ENCODE measurements at regions not wholly inside any gene's neighbourhood (a gene's known extent, or its start where the extent isn't known, plus 50 kb on each side); places are given as distances from the start of the nearest gene placed in this dataset.

- H2AK5ac ChIP-seq (ENCODE audit: low read depth, low read length) = no peak overlapping the region
- H2BK12ac ChIP-seq (ENCODE audit: low read depth, low read length) = no peak overlapping the region
- no peaks in the 10 kb centered on the region for H3K79me2 ChIP-seq (ENCODE audit: control insufficient read depth in 1 of 2, insufficient read depth in 2 of 2, low read length in 2 of 2)
- no peak overlapping the region for H3K27ac ChIP-seq (ENCODE audit: low read depth, low read length)
- no peak overlapping the region for H2BK20ac ChIP-seq (ENCODE audit: low read length)
- DNase-seq (ENCODE audit: low read depth in 1 of 2, low spot score in 2 of 2) = no peak
- TF ChIP-seq GTF2F1 (IDR thresholded peaks at IDR 0.05; ENCODE audit: borderline replicate concordance, low read depth, low read length) (no peak), ATF2 (IDR thresholded peaks at IDR 0.05; ENCODE audit: low read length) (no peak), POLR2A (IDR thresholded peaks at IDR 0.05; ENCODE audit: control extremely low read depth in 1 of 2, low read depth in 2 of 2, low read length in 2 of 2) (no peak), ATF3 (IDR thresholded peaks at IDR 0.05; ENCODE audit: insufficient read depth, low read depth, low read length) (no peak)
- no peaks in the 10 kb centered on the region; a peak in 1 of 7 replicates for H3K4me1 ChIP-seq (replicated peaks in 1 of 4; ENCODE audit: control insufficient read depth in 3 of 4, insufficient read depth in 4 of 4, low read length in 3 of 4)
- no peaks in the 10 kb centered on the region for H3K79me1 ChIP-seq (ENCODE audit: low read depth, low read length)
- no peak overlapping the region for H3K56ac ChIP-seq (replicated peaks; ENCODE audit: insufficient read length, low read depth, low read length)
- H4K20me1 ChIP-seq (replicated peaks in 1 of 2; ENCODE audit: control insufficient read depth in 1 of 2, insufficient read depth in 2 of 2, low read length in 2 of 2) = no peaks in the 10 kb centered on the region
- H3K23me2 ChIP-seq (ENCODE audit: low read depth, low read length) = no peaks in the 10 kb centered on the region; the same call in 1 of the 2 replicates
- H4K5ac ChIP-seq (ENCODE audit: insufficient read length, low read depth, low read length) = no peak overlapping the region
- H3K4ac ChIP-seq (replicated peaks; ENCODE audit: insufficient read length, low read depth, low read length) = no peak overlapping the region
- H2BK15ac ChIP-seq (ENCODE audit: low read length) = no peak overlapping the region
- no peak overlapping the region for H4K8ac ChIP-seq (ENCODE audit: extremely low read depth, insufficient read depth, low read length)
- ChIA-PET CTCF (ENCODE audit: partially characterized antibody) (interaction anchor here (1.2 kb wide), 1 partner anchor 171 kb away, joined by 4 read pairs; no protein-coding TSS in a partner anchor), POLR2A (ENCODE audit: partially characterized antibody) (no interaction called here)
- H3K4me2 ChIP-seq (ENCODE audit: insufficient read depth in 1 of 2, low read depth in 2 of 2, low read length in 2 of 2) = no peak overlapping the region
- no peak overlapping the region for H3K14ac ChIP-seq (ENCODE audit: insufficient read length)
- H4K91ac ChIP-seq (replicated peaks; ENCODE audit: insufficient read length, low read length) = no peak overlapping the region
- no peak overlapping the region for H2BK120ac ChIP-seq (replicated peaks; ENCODE audit: low read depth, low read length)
- H3K18ac ChIP-seq (ENCODE audit: extremely low read depth, low read length) = no peak overlapping the region
- no peak overlapping the region for H2BK5ac ChIP-seq (ENCODE audit: low read depth, low read length)
- no peak for FAIRE-seq
- WGBS, 2 experiments (ENCODE audit: extremely low coverage in 1 of 2, insufficient coverage in 1 of 2, insufficient read length in 1 of 2, insufficient replicate concordance in 2 of 2, low coverage in 1 of 2, low lambda C conversion rate in 2 of 2, missing lambda C conversion rate in 1 of 2) = 89% methylated on average over 2 of the region's 2 CpGs; no CpG with 5 or more reads in 1 of the 2 experiments
- no peaks in the 10 kb centered on the region for H3K36me3 ChIP-seq (ENCODE audit: control insufficient read depth in 2 of 4, insufficient read depth in 4 of 4, low read length in 3 of 4)
- no peak overlapping the region for H2AFZ ChIP-seq (ENCODE audit: low read length)
- H3K9me3 ChIP-seq (ENCODE audit: insufficient read depth in 2 of 2, low read depth in 1 of 2, low read length in 1 of 2) = no peaks in the 10 kb centered on the region
- no peaks in the 10 kb centered on the region for H3K27me3 ChIP-seq (replicated peaks in 1 of 4; ENCODE audit: control insufficient read depth in 3 of 4, extremely low read depth in 1 of 4, insufficient read depth in 3 of 4, low read length in 3 of 4)
- no peak overlapping the region for H3K4me3 ChIP-seq (ENCODE audit: extremely low read depth in 1 of 4, insufficient read depth in 2 of 4, low read depth in 3 of 4, low read length in 4 of 4)
- H3K9ac ChIP-seq (replicated peaks in 1 of 4; ENCODE audit: extremely low read depth in 1 of 4, low read depth in 3 of 4, low read length in 3 of 4) = no peak overlapping the region
- H3K23ac ChIP-seq (ENCODE audit: insufficient read length) = no peak overlapping the region
Measured at GRCh38 chr13:100892981-100893380, 218.4 kb upstream of the TMTC4 start.
